SK-N-MC (cell line): ENCODE measurements at regions not wholly inside any gene's neighbourhood (a gene's known extent, or its start where the extent isn't known, plus 50 kb on each side); places are given as distances from the start of the nearest gene placed in this dataset.

Source experiments
- EZH2 ChIP-seq: fragments of 200-600 bp; sonication (generic); IDR thresholded peaks from one replicate; pipeline ENCODE4 v1.6.1; 2017; ENCODE audit warnings: antibody characterized with exemption
- POLR2AphosphoS5 ChIP-seq: IDR thresholded peaks from 2 replicates; pipeline ENCODE4 v1.6.1; 2012; ENCODE audit warnings: mild to moderate bottlenecking, low read depth, low read length, borderline replicate concordance

- TF ChIP-seq EZH2, result no peak
- TF ChIP-seq POLR2AphosphoS5, result no peak
These were observed 564.6 kb upstream of the FAT3 start for GRCh38 chr11:91660036-91660435.
